ENCODE measurements at regions not wholly inside any gene's neighbourhood (a gene's known extent, or its start where the extent isn't known, plus 50 kb on each side); places are given as distances from the start of the nearest gene placed in this dataset.

GRCh38 chr1:14111121-14111520 is 411.1 kb downstream of the PRDM2 start:
- no peaks in the 10 kb centered on the region for H3K79me2 ChIP-seq
- H3K9me3 ChIP-seq (ENCODE audit: control insufficient read depth, low read length) = no peaks in the 10 kb centered on the region
- H3K27ac ChIP-seq = no peak overlapping the region
- no peaks in the 10 kb centered on the region for H3K36me3 ChIP-seq (ENCODE audit: control insufficient read depth, insufficient read depth, low read length)
- H3K4me2 ChIP-seq (ENCODE audit: low read length) = no peak overlapping the region
- H3K27me3 ChIP-seq (ENCODE audit: control insufficient read depth, insufficient read depth, low read length) = no peaks in the 10 kb centered on the region
- H3K9ac ChIP-seq = no peak overlapping the region
- TF ChIP-seq, protein P1, sequence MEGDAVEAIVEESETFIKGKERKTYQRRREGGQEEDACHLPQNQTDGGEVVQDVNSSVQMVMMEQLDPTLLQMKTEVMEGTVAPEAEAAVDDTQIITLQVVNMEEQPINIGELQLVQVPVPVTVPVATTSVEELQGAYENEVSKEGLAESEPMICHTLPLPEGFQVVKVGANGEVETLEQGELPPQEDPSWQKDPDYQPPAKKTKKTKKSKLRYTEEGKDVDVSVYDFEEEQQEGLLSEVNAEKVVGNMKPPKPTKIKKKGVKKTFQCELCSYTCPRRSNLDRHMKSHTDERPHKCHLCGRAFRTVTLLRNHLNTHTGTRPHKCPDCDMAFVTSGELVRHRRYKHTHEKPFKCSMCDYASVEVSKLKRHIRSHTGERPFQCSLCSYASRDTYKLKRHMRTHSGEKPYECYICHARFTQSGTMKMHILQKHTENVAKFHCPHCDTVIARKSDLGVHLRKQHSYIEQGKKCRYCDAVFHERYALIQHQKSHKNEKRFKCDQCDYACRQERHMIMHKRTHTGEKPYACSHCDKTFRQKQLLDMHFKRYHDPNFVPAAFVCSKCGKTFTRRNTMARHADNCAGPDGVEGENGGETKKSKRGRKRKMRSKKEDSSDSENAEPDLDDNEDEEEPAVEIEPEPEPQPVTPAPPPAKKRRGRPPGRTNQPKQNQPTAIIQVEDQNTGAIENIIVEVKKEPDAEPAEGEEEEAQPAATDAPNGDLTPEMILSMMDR (IDR thresholded peaks at IDR 0.05) = no peak
- H3K4me3 ChIP-seq (ENCODE audit: low read depth, low read length) = no peak overlapping the region
- no peaks in the 10 kb centered on the region for H3K4me1 ChIP-seq
- H2AFZ ChIP-seq = no peak overlapping the region

DNA sequence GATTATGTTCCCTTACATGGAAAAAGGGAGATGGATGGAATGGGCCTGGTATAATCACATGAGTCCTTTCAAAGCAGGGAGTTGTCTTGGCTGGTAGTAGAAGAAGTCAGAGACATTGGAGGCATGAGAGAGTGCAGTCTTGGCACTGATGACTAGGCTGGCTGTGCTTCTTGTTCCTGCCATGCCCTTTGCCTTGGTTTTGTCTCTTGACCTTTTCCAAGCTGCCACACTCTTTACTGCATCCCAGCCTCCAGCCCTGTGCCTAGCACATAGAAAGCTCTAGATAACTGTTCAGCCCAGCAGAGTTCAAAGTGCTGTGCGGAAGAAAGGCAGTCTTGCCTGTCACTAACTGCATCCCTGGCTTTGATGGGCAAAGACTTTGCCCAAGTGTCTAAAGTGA is 412.6 kb downstream of the PRDM2 start:
- Histone ChIP-seq H3K27ac (no peak overlapping the region), H3K9ac (no peak overlapping the region)
- TF ChIP-seq, protein P1 (IDR thresholded peaks at IDR 0.05) = no peak

GRCh38 chr1:14113271-14113670 is 413.3 kb downstream of the PRDM2 start:
- Histone ChIP-seq H3K4me3 (ENCODE audit: low read depth, low read length) (no peak overlapping the region), H3K4me1 (no peaks in the 10 kb centered on the region), H3K27me3 (ENCODE audit: control insufficient read depth, insufficient read depth, low read length) (no peaks in the 10 kb centered on the region), H2AFZ (no peak overlapping the region), H3K79me2 (no peaks in the 10 kb centered on the region), H3K27ac (no peak overlapping the region), H3K4me2 (ENCODE audit: low read length) (no peak overlapping the region), H3K9me3 (ENCODE audit: control insufficient read depth, low read length) (no peaks in the 10 kb centered on the region), H3K9ac (no peak overlapping the region), H3K36me3 (ENCODE audit: control insufficient read depth, insufficient read depth, low read length) (no peaks in the 10 kb centered on the region)
- TF ChIP-seq, protein P1 (IDR thresholded peaks at IDR 0.05) = no peak

More for the DNA sequence above, 412.6 kb downstream of the PRDM2 start:
- Histone ChIP-seq H3K9me3 (ENCODE audit: control insufficient read depth, low read length) (no peaks in the 10 kb centered on the region), H2AFZ (no peak overlapping the region), H3K79me2 (no peaks in the 10 kb centered on the region), H3K36me3 (ENCODE audit: control insufficient read depth, insufficient read depth, low read length) (no peaks in the 10 kb centered on the region), H3K27me3 (ENCODE audit: control insufficient read depth, insufficient read depth, low read length) (no peaks in the 10 kb centered on the region), H3K4me1 (no peaks in the 10 kb centered on the region), H3K4me2 (ENCODE audit: low read length) (no peak overlapping the region), H3K4me3 (ENCODE audit: low read depth, low read length) (no peak overlapping the region)

DNA sequence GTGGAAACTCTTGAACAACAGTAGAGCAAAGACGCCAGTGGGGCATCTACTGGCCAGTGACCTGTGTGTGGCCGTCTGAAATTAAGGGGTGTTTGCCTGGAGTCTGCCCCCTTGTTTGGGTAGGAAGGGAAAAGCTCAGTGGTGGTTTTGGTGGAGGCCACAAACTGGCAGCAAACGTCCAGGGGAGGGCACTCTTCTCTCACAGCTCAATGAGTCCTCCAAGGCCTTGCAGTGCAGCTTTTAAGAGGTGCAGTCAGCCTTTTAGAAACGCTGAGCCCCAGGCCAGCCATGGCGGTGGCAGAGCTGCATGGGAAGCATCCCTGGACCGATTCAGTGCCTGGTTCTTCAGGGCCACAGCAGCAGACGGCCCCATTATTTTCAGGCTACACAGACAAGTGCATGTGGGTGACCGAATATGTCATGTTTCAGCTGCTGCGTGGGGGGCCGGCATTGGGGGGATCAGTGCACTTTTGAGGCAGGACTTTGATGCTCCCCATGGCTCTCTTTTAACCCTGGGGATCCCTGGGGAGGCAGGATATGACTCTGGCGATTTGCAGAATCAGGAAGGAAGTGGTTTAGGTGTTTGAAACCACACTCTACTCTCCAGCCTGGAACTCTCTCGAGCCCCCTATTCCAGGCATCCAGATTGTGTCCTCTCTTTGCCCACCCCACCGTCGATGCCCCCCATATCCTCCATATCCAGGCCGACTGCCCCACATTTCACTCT is 414.0 kb downstream of the PRDM2 start:
- no peaks in the 10 kb centered on the region for H3K79me2 ChIP-seq
- H3K9me3 ChIP-seq (ENCODE audit: control insufficient read depth, low read length) = no peaks in the 10 kb centered on the region
- no peaks in the 10 kb centered on the region for H3K27me3 ChIP-seq (ENCODE audit: control insufficient read depth, insufficient read depth, low read length)
- no peaks in the 10 kb centered on the region for H3K4me1 ChIP-seq
- no peaks in the 10 kb centered on the region for H3K36me3 ChIP-seq (ENCODE audit: control insufficient read depth, insufficient read depth, low read length)
- no peak overlapping the region for H3K27ac ChIP-seq
- H3K4me3 ChIP-seq (ENCODE audit: low read depth, low read length) = no peak overlapping the region
- no peak overlapping the region for H3K4me2 ChIP-seq (ENCODE audit: low read length)
- H3K9ac ChIP-seq = no peak overlapping the region
- TF ChIP-seq, protein P1 (IDR thresholded peaks at IDR 0.05) = no peak
- H2AFZ ChIP-seq = no peak overlapping the region

DNA sequence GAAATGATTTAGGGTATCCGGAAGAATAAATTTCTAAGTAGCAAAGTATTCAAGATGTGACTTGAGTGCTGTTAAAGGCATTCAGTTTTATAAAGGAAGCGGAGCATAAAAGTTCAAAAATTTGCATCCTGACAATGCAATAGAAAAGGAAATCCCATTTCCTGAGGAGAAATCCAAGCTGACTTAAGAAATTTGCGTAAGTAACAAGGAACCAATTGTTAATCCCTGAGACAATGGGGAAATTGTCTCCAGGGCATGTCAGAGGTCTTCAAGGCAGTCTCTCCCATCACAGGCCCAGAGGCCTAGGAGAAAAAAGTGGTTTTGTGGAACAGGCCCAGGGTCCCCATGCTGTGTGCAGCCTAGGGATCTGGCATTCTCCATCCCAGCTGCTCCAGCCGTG is 416.0 kb downstream of the PRDM2 start:
- H3K79me2 ChIP-seq = no peaks in the 10 kb centered on the region
- H2AFZ ChIP-seq = no peak overlapping the region
- TF ChIP-seq, protein P1 (IDR thresholded peaks at IDR 0.05) = no peak
- no peaks in the 10 kb centered on the region for H3K27me3 ChIP-seq (ENCODE audit: control insufficient read depth, insufficient read depth, low read length)
- H3K4me2 ChIP-seq (ENCODE audit: low read length) = no peak overlapping the region
- no peak overlapping the region for H3K9ac ChIP-seq
- no peak overlapping the region for H3K4me3 ChIP-seq (ENCODE audit: low read depth, low read length)
- no peaks in the 10 kb centered on the region for H3K9me3 ChIP-seq (ENCODE audit: control insufficient read depth, low read length)
- H3K36me3 ChIP-seq (ENCODE audit: control insufficient read depth, insufficient read depth, low read length) = no peaks in the 10 kb centered on the region
- no peaks in the 10 kb centered on the region for H3K4me1 ChIP-seq
- H3K27ac ChIP-seq = no peak overlapping the region

All from parathyroid adenoma (tissue), 2 donors.